NB4 (cell line): ENCODE measurements at regions not wholly inside any gene's neighbourhood (a gene's known extent, or its start where the extent isn't known, plus 50 kb on each side); places are given as distances from the start of the nearest gene placed in this dataset.

Source experiments
- DNase-seq: peaks from one replicate; pipeline ENCODE4 v3.0.0; 2010; ENCODE audit warnings: low read depth
- H3K4me3 ChIP-seq: one replicate; pipeline ENCODE4 v1.5.1; 2011; ENCODE audit warnings: mild to moderate bottlenecking, low read depth, low read length, moderate library complexity
- MYC ChIP-seq: IDR thresholded peaks from 2 replicates; pipeline ENCODE4 v1.6.1; 2011; ENCODE audit warnings: low read depth, low read length
- POLR2A ChIP-seq: IDR thresholded peaks from 2 replicates; pipeline ENCODE4 v1.6.1; 2011; ENCODE audit warnings: mild to moderate bottlenecking; ENCODE audit not compliant: insufficient read length; ENCODE audit errors: extremely low read depth
- TF ChIP-seq, protein P1 (sequence below): IDR thresholded peaks from 2 replicates; pipeline ENCODE4 v1.6.1; 2011; ENCODE audit warnings: low read depth, low read length
- TF ChIP-seq, protein P2 (sequence below): IDR thresholded peaks from one replicate; pipeline ENCODE4 v1.5.1; 2012; ENCODE audit warnings: low read depth, low read length

DNA sequence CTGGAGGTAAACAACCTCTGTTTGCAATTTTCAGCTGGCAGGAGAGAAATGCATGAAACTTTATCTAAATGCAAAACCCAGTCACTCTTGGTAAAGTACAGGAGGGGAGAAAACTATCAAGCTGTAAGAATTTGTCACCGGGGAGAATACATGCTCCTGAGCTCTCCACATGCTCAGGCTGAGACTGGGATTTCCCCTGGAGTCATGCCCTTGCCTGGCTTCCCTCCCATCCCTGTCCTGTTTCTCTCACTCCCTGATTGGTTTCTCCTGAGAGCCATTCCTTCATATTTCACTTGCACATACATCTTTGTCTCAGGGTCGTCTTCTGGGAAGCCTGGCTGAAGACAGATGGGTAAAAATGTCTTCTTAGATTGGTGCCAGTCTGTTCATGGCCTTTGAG is 52.9 kb upstream of the SPATS2L start:
- DNase-seq, result no peak
- no peak for TF ChIP-seq MYC
- TF ChIP-seq, protein P1, sequence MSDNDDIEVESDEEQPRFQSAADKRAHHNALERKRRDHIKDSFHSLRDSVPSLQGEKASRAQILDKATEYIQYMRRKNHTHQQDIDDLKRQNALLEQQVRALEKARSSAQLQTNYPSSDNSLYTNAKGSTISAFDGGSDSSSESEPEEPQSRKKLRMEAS, result no peak
- TF ChIP-seq, protein P2, sequence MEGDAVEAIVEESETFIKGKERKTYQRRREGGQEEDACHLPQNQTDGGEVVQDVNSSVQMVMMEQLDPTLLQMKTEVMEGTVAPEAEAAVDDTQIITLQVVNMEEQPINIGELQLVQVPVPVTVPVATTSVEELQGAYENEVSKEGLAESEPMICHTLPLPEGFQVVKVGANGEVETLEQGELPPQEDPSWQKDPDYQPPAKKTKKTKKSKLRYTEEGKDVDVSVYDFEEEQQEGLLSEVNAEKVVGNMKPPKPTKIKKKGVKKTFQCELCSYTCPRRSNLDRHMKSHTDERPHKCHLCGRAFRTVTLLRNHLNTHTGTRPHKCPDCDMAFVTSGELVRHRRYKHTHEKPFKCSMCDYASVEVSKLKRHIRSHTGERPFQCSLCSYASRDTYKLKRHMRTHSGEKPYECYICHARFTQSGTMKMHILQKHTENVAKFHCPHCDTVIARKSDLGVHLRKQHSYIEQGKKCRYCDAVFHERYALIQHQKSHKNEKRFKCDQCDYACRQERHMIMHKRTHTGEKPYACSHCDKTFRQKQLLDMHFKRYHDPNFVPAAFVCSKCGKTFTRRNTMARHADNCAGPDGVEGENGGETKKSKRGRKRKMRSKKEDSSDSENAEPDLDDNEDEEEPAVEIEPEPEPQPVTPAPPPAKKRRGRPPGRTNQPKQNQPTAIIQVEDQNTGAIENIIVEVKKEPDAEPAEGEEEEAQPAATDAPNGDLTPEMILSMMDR, result no peak
- no peak for TF ChIP-seq POLR2A
- H3K4me3 ChIP-seq, result no peak overlapping the region

DNA sequence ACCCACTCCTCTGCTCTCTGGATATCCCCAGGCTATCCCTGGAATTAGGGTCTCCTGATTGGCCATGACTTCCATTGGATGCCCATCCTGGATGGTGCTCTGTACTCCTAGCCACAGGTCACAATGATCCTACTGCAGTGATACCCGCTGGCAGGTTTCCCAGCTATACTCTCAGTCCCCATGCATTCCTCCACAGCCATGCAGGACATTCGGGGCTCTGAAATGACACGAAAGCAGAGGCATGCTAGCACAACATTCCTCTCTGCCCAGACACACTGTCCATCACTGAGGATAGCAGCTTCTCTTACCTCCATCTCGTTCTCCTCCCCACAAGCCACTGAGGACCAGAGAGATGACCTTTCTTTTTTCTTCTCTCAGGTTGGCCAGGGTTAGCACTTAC is 51.7 kb upstream of the SPATS2L start:
- no peak for TF ChIP-seq MYC
- TF ChIP-seq, protein P2, result no peak
- TF ChIP-seq, protein P1, result no peak
- no peak for TF ChIP-seq POLR2A
- H3K4me3 ChIP-seq, result no peak overlapping the region
- no peak for DNase-seq

DNA sequence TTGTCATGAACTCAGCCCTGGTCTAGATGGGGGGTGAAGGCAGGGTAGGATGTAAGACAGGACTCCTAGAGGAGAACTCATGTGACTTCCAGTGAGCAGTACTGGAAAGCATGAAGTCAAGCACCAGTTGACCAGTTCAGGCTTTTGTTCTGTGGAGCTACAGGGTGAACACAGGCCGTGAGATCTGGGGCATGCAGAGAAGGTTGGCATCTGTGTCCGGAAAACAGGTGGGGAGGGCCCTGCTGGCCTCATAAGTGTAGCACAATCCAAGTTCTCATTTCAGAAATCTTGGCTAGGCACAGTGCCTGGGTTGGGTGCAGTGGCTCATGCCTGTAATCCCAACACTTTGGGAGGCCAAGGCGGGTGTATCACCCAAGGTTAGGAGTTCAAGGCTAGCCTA is 50.9 kb upstream of the SPATS2L start:
- TF ChIP-seq POLR2A (no peak), MYC (no peak)
- TF ChIP-seq, protein P1, result no peak
- TF ChIP-seq, protein P2, result no peak
- no peak for DNase-seq
- H3K4me3 ChIP-seq, result no peak overlapping the region
